IPS-NIHi7 (cell line): ENCODE measurements at regions not wholly inside any gene's neighbourhood (a gene's known extent, or its start where the extent isn't known, plus 50 kb on each side); places are given as distances from the start of the nearest gene placed in this dataset.
A peak's percentile ranks its signal among the peaks of the same experiment; 100 is the strongest.
"Not testable (repeated sequence)": the region's sequence is repeated elsewhere in the genome, so short reads cannot be mapped to it uniquely, and the experiment has no call there.

Source experiments
- DNase-seq: peaks from one replicate; pipeline ENCODE4 v3.0.0; 2012; ENCODE audit warnings: mixed read lengths; ENCODE audit errors: extremely low spot score

GRCh38 chr17:53058031-53058430, 764.7 kb upstream of the KIF2B start:
- DNase-seq = no peak

- no peak for DNase-seq
Observed at GRCh38 chr17:53046781-53047180, 775.9 kb upstream of the KIF2B start.

- no peak for DNase-seq
Observed at GRCh38 chr17:53039981-53040380, 782.7 kb upstream of the KIF2B start.

- peak; percentile 6 for DNase-seq
Observed at GRCh38 chr17:53033297-53033696, 789.4 kb upstream of the KIF2B start.

GRCh38 chr17:53032861-53033271, 789.9 kb upstream of the KIF2B start:
- peak; percentile 42 for DNase-seq

GRCh38 chr17:53017227-53017626, 805.5 kb upstream of the KIF2B start:
- DNase-seq = no peak

GRCh38 chr17:53016085-53016484, 806.6 kb upstream of the KIF2B start:
- no peak for DNase-seq

DNA sequence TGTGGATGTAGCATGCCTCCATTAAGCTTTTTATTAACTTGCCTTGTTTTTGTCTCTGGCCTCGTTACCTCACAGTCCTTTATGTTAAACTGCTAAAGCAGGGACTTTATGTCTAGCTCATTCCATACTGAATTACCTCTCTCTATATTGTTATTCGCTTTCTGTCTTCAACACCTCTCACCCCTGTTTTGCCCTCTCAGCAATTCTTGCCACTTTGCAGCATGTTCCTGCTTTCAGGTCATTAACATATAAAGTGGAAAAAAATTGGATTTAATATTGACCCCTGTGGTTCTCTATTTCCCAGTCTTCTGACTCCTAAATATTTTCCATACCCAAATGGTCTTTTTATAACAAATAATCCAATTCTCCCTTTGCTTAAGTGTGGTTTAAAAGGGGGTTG, 810.4 kb upstream of the KIF2B start:
- no peak for DNase-seq

DNA sequence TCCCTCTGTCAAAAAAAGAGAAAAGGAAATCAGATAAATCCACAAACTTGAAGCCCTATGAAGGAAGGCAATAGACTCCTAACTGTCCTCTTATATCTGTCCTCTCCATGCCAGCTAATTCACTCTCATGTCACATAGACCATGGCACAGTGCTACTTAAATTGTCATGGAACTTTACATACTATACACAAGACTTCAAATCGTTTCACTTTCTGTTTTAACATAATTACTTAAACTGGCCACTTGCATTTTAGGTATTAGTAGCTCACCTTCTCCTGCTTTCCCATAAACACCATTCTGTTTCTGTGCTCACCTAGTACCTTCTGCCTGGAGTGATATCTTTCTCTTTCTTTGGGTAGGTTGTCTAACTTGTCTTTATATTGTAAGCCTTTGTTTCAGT, 816.7 kb upstream of the KIF2B start:
- no peak for DNase-seq

GRCh38 chr17:53004902-53005301, 817.8 kb upstream of the KIF2B start:
- no peak for DNase-seq

- no peak for DNase-seq
Observed at GRCh38 chr17:52995881-52996280, 826.8 kb upstream of the KIF2B start.

- peak; percentile 20 for DNase-seq
Observed at GRCh38 chr17:52995147-52995546, 827.6 kb upstream of the KIF2B start.

GRCh38 chr17:52986056-52986662, 827.6 kb upstream of the CA10 start:
- DNase-seq = peak; percentile 38

- no peak for DNase-seq
Observed at GRCh38 chr17:52982331-52982730, 823.8 kb upstream of the CA10 start.

- no peak for DNase-seq
Observed at GRCh38 chr17:52979921-52980320, 821.4 kb upstream of the CA10 start.

- no peak for DNase-seq
Observed at GRCh38 chr17:52965856-52966255, 807.3 kb upstream of the CA10 start.

DNA sequence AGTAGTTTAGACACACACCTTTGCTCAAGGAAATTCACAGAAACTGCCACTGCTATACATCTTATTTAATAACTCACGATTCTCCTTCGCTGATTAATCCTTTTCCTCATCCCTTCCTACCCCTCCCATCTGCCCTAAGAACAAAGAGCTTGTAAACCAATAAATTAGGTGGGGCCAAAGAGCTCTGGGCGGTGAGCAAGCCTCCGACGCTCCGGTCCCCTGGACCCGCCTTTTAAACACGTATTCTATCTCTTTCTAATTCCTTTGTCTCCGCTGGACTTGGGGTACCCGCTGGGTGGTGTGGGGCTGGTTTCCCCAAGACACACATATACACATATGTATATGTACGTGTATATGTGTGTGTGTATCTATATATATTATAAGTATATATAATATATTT, 803.2 kb upstream of the CA10 start:
- DNase-seq = not testable (repeated sequence)

GRCh38 chr17:52957411-52957810, 798.9 kb upstream of the CA10 start:
- DNase-seq = no peak

DNA sequence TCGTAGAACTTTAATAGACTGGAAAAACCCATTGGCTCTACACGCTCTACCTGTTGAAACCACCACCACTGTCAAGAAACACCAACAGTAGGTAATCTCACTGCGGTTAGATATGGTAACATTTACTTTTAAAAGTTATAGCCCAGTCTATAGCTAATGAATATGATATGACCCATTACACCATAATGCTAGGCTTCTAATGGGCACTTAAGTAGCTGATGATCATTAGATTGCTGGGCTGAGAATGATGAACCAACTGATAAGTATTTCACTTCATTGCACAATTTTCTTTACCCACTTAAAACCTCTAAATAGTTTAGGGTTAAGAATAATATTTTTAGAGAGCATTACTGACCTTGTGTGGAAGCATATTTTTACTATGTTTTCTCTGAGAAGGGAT, 788.9 kb upstream of the CA10 start:
- DNase-seq = no peak

DNA sequence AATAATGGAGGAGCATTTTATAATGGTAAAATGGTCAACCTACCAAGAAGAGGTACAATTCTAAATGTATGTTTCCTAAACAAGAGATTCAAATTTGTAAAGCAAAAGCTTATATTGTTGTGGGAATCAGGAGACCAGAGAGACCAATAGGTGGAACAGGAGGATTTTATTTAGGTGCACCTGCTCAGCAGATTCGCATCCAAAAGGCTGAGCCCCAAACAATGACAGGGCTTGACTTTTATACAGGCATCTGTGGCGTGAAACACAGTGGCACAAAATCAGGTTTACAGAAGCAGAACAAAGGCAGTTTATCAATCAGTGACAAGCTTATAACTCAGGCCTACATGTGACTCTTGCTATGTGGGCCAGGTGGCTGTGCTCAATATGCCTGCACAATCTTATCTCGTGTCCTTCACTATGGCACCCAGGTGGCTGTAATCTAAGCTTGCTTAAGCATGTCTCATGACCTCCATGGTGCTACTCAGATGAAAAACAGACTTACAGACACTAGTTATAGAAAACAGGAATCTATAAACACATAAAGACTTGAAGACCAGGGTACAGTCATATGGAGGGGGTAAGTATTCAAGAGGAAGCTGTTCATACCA, 780.2 kb upstream of the CA10 start:
- no peak for DNase-seq

DNA sequence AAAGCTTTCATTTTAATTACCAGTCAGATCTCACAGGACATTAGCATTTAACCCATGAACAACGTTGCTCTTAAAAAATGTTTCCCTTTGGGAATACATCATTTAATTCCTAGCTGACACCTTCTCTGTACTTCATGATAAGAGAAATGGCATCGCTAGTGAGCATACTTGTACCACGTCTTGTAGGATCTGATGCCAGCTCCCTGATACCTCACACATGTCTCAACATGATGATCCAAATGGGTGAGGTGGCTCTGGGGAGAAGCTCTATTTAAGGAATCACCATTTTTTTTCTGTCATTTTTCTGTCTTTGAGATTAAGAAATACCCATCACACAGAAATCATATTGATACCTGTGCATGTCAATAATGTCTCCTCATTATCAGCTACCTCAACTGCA, 772.1 kb upstream of the CA10 start:
- DNase-seq = no peak

- no peak for DNase-seq
Observed at GRCh38 chr17:52930145-52930544, 771.6 kb upstream of the CA10 start.

GRCh38 chr17:52923658-52924057, 765.1 kb upstream of the CA10 start:
- DNase-seq = no peak

DNA sequence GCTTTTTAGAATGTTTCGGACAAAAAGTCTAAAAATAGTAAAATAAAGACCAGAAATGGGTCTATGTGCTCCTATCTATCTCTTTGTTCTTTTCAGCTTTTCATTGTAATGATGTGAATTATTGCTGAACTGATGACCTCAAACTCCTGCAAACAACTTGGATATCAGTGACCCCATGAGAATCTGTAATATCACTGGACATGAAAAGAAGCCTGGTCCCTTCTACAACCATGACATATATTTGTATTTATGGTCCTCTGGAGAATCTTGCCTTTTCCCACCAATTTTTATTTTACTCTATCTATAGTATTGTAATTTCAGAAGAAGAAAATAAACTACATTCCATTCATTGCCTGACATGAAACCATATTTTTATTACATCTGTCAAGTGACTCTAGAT, 740.7 kb upstream of the CA10 start:
- no peak for DNase-seq
